K562 (cell line): ENCODE measurements at regions not wholly inside any gene's neighbourhood (a gene's known extent, or its start where the extent isn't known, plus 50 kb on each side); places are given as distances from the start of the nearest gene placed in this dataset.

Experiments used
- ATAC-seq: fragments of 200-7000 bp; cut with Tn5 transposase; 3 replicates; pipeline ENCODE4 v1.9.1; 2020; ENCODE audit warnings: moderate library complexity
- BruUV-seq: library from RNA; stranded (reverse); fragments of 400-500 nt; replicated peaks from 2 replicates; lab custom pipeline; 2021; lab: Mats Ljungman, UMichigan
- CTCF ChIA-PET: fragments of 300-600 bp; formaldehyde crosslinking; extraction: SDS; loops from one replicate; lab custom pipeline; 2021; ENCODE audit warnings: low intra/inter-chr PET ratio; lab: Yijun Ruan, JAX
- POLR2A ChIA-PET: fragments of 300-600, 350-650 bp; sonication (Branson Sonifier 250); formaldehyde crosslinking; extraction: SDS; loops from one replicate; lab custom pipeline; 2021; ENCODE audit warnings: antibody characterized with exemption, inconsistent platforms; lab: Yijun Ruan, JAX
- DNase-seq, 4 experiments: peaks; one replicate each; pipeline versions ENCODE4 v3.0.0 to v3.0.0-alpha.2; 2011 to 2018; ENCODE audit warnings: low spot score in 3 of 4, mixed read lengths in 3 of 4; ENCODE audit errors: extremely low read depth in 1 of 4
- FAIRE-seq: peaks from 2 replicates; lab custom pipeline; 2011; peaks lifted over from hg19 to GRCh38; lab: Jason Lieb, UNC
- H2AFZ ChIP-seq: 2 replicates; pipeline ENCODE4 v1.6.0; 2011; ENCODE audit warnings: low read depth, low read length, control low read depth, inconsistent platforms
- H3K27ac ChIP-seq: fragments of 200-600 bp; 3 replicates; pipeline ENCODE4 v1.8.0; 2011; ENCODE audit warnings: low read depth, mild to moderate bottlenecking, control low read depth, inconsistent platforms, low read length, moderate library complexity, mixed read lengths; ENCODE audit errors: extremely low read depth
- H3K27me3 ChIP-seq, 2 experiments: fragments of 300-600 bp in 1 of 2; 2 replicates in 1 of 2; 3 replicates in 1 of 2; pipeline versions ENCODE4 v1.6.0 to v1.8.0; 2011; ENCODE audit warnings: inconsistent platforms in 2 of 2, low read length in 2 of 2, mild to moderate bottlenecking in 1 of 2, mixed read lengths in 1 of 2, moderate library complexity in 1 of 2; ENCODE audit not compliant: control insufficient read depth in 2 of 2, insufficient read depth in 2 of 2
- H3K36me3 ChIP-seq: fragments of 300-600 bp; 3 replicates; pipeline ENCODE4 v1.8.0; 2011; ENCODE audit warnings: mild to moderate bottlenecking, low read length, inconsistent platforms; ENCODE audit not compliant: control insufficient read depth, insufficient read depth
- H3K4me1 ChIP-seq, 2 experiments: fragments of 200-600 bp in 1 of 2; replicated peaks in 1 of 2; 2 replicates in 1 of 2; 3 replicates in 1 of 2; pipeline versions ENCODE4 v1.5.1 to v1.8.0; 2011; ENCODE audit warnings: inconsistent platforms in 2 of 2, low read length in 2 of 2, mild to moderate bottlenecking in 1 of 2, mixed read lengths in 1 of 2, moderate library complexity in 1 of 2; ENCODE audit not compliant: control insufficient read depth in 2 of 2, insufficient read depth in 2 of 2
- H3K4me2 ChIP-seq: 2 replicates; pipeline ENCODE4 v1.6.1; 2011; ENCODE audit warnings: low read length, control low read depth, inconsistent platforms, mixed read lengths; ENCODE audit not compliant: insufficient read depth
- H3K4me3 ChIP-seq: fragments of 200-600 bp; sonication (generic), shearing (Covaris generic); 2 replicates; pipeline ENCODE4 v1.5.1; 2016; ENCODE audit warnings: control low read depth, inconsistent platforms
- H3K79me2 ChIP-seq: fragments of 200-600 bp; 3 replicates; pipeline ENCODE4 v1.8.0; 2011; ENCODE audit warnings: low read length, inconsistent platforms; ENCODE audit not compliant: control insufficient read depth, insufficient read depth
- H3K9ac ChIP-seq, 2 experiments: 2 replicates each; pipeline versions ENCODE4 v1.6.0 to v1.6.1; 2011; ENCODE audit warnings: low read depth in 2 of 2, low read length in 2 of 2, control low read depth in 1 of 2, inconsistent platforms in 1 of 2, mild to moderate bottlenecking in 1 of 2, mixed read lengths in 1 of 2; ENCODE audit not compliant: insufficient read depth in 1 of 2
- H3K9me1 ChIP-seq: one replicate; pipeline ENCODE4 v1.6.0; 2011; ENCODE audit warnings: inconsistent platforms, mild to moderate bottlenecking, low read length, moderate library complexity; ENCODE audit not compliant: control insufficient read depth, insufficient read depth
- H3K9me3 ChIP-seq: replicated peaks from 2 replicates; pipeline ENCODE4 v1.5.1; 2011; ENCODE audit warnings: low read depth, low read length, inconsistent platforms; ENCODE audit not compliant: control insufficient read depth, insufficient read depth
- H4K20me1 ChIP-seq: replicated peaks from 2 replicates; pipeline ENCODE4 v1.6.1; 2011; ENCODE audit warnings: low read length, inconsistent platforms, mixed read lengths; ENCODE audit not compliant: control insufficient read depth, insufficient read depth
- AFF1 ChIP-seq, 2 experiments: fragments of 450-650 bp; IDR thresholded peaks; 2 replicates each; pipeline ENCODE4 v1.6.1; 2018; ENCODE audit warnings: mild to moderate bottlenecking in 2 of 2, low read depth in 1 of 2; ENCODE audit not compliant: partially characterized antibody in 2 of 2
- ARID1B ChIP-seq: fragments of 450-650 bp; IDR thresholded peaks from 2 replicates; pipeline ENCODE4 v1.6.1; 2016; ENCODE audit warnings: antibody characterized with exemption, mild to moderate bottlenecking, inconsistent platforms
- ARID2 ChIP-seq: fragments of 450-650 bp; IDR thresholded peaks from 2 replicates; pipeline ENCODE4 v1.6.1; 2017; ENCODE audit warnings: antibody characterized with exemption, mild to moderate bottlenecking
- FOXP4 ChIP-seq: sonication (generic); formaldehyde crosslinking; IDR thresholded peaks from 2 replicates; pipeline ENCODE4 v1.8.0; 2022; ENCODE audit warnings: mild to moderate bottlenecking, missing genetic modification reagents, borderline replicate concordance
- HEY1 ChIP-seq: fragments of 250-450 bp; sonication (Bioruptor Pico); IDR thresholded peaks from 2 replicates; pipeline ENCODE4 v1.5.0; 2020; ENCODE audit warnings: mild to moderate bottlenecking, moderate library complexity, borderline replicate concordance
- NCOA2 ChIP-seq, 2 experiments: fragments of 450-650 bp; IDR thresholded peaks; 2 replicates each; pipeline ENCODE4 v1.6.1; 2018; ENCODE audit warnings: mild to moderate bottlenecking in 2 of 2, moderate library complexity in 1 of 2; ENCODE audit not compliant: partially characterized antibody in 2 of 2
- NFE2L1 ChIP-seq: fragments of 450-650 bp; IDR thresholded peaks from 2 replicates; pipeline ENCODE4 v1.6.1; 2016; ENCODE audit warnings: missing genetic modification characterization, low read depth, mild to moderate bottlenecking, missing compliant biosample characterization, moderate library complexity, borderline replicate concordance
- RNF2 ChIP-seq: sonication (generic); IDR thresholded peaks from 2 replicates; pipeline ENCODE4 v1.6.1; 2016
- TAF9B ChIP-seq: fragments of 450-650 bp; IDR thresholded peaks from 2 replicates; pipeline ENCODE4 v1.6.1; 2018; ENCODE audit warnings: mild to moderate bottlenecking; ENCODE audit not compliant: partially characterized antibody
- TCFL5 ChIP-seq: fragments of 250-450 bp; sonication (Bioruptor Pico); conservative IDR thresholded peaks from 2 replicates; pipeline ENCODE4 v1.6.1; 2021; ENCODE audit warnings: mild to moderate bottlenecking, moderate library complexity, matching md5 sums
- THRA ChIP-seq: fragments of 450-650 bp; IDR thresholded peaks from 2 replicates; pipeline ENCODE4 v1.6.1; 2017; ENCODE audit warnings: mild to moderate bottlenecking, moderate library complexity
- TRIM28 ChIP-seq: fragments of 450-650 bp; IDR thresholded peaks from 2 replicates; pipeline ENCODE4 v1.6.1; 2017
- XRCC3 ChIP-seq: fragments of 450-650 bp; IDR thresholded peaks from 2 replicates; pipeline ENCODE4 v1.6.1; 2017; ENCODE audit warnings: mild to moderate bottlenecking, moderate library complexity
- YBX1 ChIP-seq: fragments of 450-650 bp; IDR thresholded peaks from 2 replicates; pipeline ENCODE4 v1.7.1; 2016; ENCODE audit warnings: mild to moderate bottlenecking
- ZNF140 ChIP-seq: fragments of 250-450 bp; sonication (Bioruptor Pico); IDR thresholded peaks from 2 replicates; pipeline ENCODE4 v1.8.0; 2021; ENCODE audit warnings: moderate library complexity, mild to moderate bottlenecking, inconsistent platforms
- in situ Hi-C: fragments of 300-500 bp; cut with MboI; formaldehyde crosslinking; loops from 4 replicates; pipeline ENCODE4 v1.15.0; 2018; ENCODE audit warnings: inconsistent platforms, mixed read lengths
- intact Hi-C: fragments of 100-400 bp; cut with micrococcal nuclease; formaldehyde crosslinking; loops from 2 replicates; pipeline ENCODE4 v1.14.2; 2022

GRCh38 chr3:30248423-30248822 lies 358.0 kb upstream of the TGFBR2 start (continued):
- TF ChIP-seq ZNF140 (CRISPR knock-in tag) (no peak), NCOA2 (IDR thresholded peaks at IDR 0.05; ENCODE audit: partially characterized antibody in 2 of 2) (no peak), XRCC3 (no peak), AFF1 (IDR thresholded peaks at IDR 0.05; ENCODE audit: low read depth in 1 of 2, partially characterized antibody in 2 of 2) (no peak)

- ATAC-seq = no peak
- in situ Hi-C loops = no loop called here
- Histone ChIP-seq H3K27me3 (no peaks in the 10 kb centered on the region), H3K79me2 (no peaks in the 10 kb centered on the region), H3K36me3 (no peaks in the 10 kb centered on the region), H3K9ac (no peak overlapping the region), H3K9me3 (no peaks in the 10 kb centered on the region; the same call in 1 of the 2 replicates), H2AFZ (no peak overlapping the region), H4K20me1 (no peaks in the 10 kb centered on the region), H3K4me3 (no peak overlapping the region), H3K27ac (no peak overlapping the region), H3K4me2 (no peak overlapping the region), H3K4me1 (no peaks in the 10 kb centered on the region), H3K9me1 (no peaks in the 10 kb centered on the region)
- DNase-seq = no peak
- no TSS peak for BruUV-seq
- no peak for FAIRE-seq
- intact Hi-C loops = no loop called here
- ChIA-PET CTCF (no interaction called here), POLR2A (no interaction called here)
- TF ChIP-seq ARID1B = no peak
- no peak for TF ChIP-seq RNF2
- TF ChIP-seq THRA = no peak
- TF ChIP-seq HEY1 (CRISPR knock-in tag) = no peak
- TF ChIP-seq YBX1 = no peak
- no peak for TF ChIP-seq TRIM28
- no peak for TF ChIP-seq NFE2L1 (tag)
- TF ChIP-seq FOXP4 (CRISPR knock-in tag) = no peak
- TF ChIP-seq TCFL5 (CRISPR knock-in tag) = no peak
- no peak for TF ChIP-seq TAF9B
- no peak for TF ChIP-seq ARID2
Measured at GRCh38 chr3:30252474-30252873, 353.9 kb upstream of the TGFBR2 start.
